ENCODE measurements at regions not wholly inside any gene's neighbourhood (a gene's known extent, or its start where the extent isn't known, plus 50 kb on each side); places are given as distances from the start of the nearest gene placed in this dataset.
"Not testable (repeated sequence)": the region's sequence is repeated elsewhere in the genome, so short reads cannot be mapped to it uniquely, and the experiment has no call there.

GRCh38 chr17:21482189-21482865, 106.2 kb downstream of the KCNJ12 start:
- intact Hi-C loops (cut with DNase I), result no loop called here
- 31 to 48% (median 32%) methylated on average over 9 of the region's 9 CpGs for WGBS, 3 donors
- H3K36me3 ChIP-seq (ENCODE audit: insufficient read depth in 1 of 2, low read depth in 1 of 2), result no peaks in the 10 kb centered on the region
- peaks cover 0 to under 1% (median 0%) of the 10 kb centered on the region in 3 donors for H3K27me3 ChIP-seq (ENCODE audit: insufficient read depth in 3 of 3, low read length in 2 of 3)
- ATAC-seq, result no peak
- DNase-seq, result no peak
- H3K4me1 ChIP-seq, result no peaks in the 10 kb centered on the region
- H3K27ac ChIP-seq, result no peak overlapping the region
- no peak overlapping the region for H3K4me3 ChIP-seq
- peaks cover 4% of the 10 kb centered on the region for H3K9me3 ChIP-seq
- no peak for TF ChIP-seq CTCF (IDR thresholded peaks at IDR 0.05)

GRCh38 chr17:21488043-21488442, 111.9 kb downstream of the KCNJ12 start:
- intact Hi-C loops (cut with DNase I); H3K36me3 ChIP-seq (ENCODE audit: insufficient read depth in 1 of 2, low read depth in 1 of 2); H3K4me1 ChIP-seq; ATAC-seq; DNase-seq; H3K27me3 ChIP-seq (ENCODE audit: insufficient read depth in 3 of 3, low read length in 2 of 3); H3K4me3 ChIP-seq; H3K9me3 ChIP-seq; H3K27ac ChIP-seq: not testable (repeated sequence)
- 77 to 87% (median 85%) methylated on average over 2 of the region's 2 CpGs for WGBS, 3 donors

- H3K27ac ChIP-seq, result no peak overlapping the region
- 89 to 94% (median 93%) methylated on average over 10 of the region's 10 CpGs for WGBS, 3 donors
- H3K36me3 ChIP-seq (ENCODE audit: insufficient read depth in 1 of 2, low read depth in 1 of 2), result no peaks in the 10 kb centered on the region
- no peaks in the 10 kb centered on the region for H3K27me3 ChIP-seq (ENCODE audit: insufficient read depth in 3 of 3, low read length in 2 of 3)
- no peak overlapping the region for H3K4me3 ChIP-seq
- H3K4me1 ChIP-seq, result no peaks in the 10 kb centered on the region
- no peaks in the 10 kb centered on the region for H3K9me3 ChIP-seq
- no peak for TF ChIP-seq CTCF (IDR thresholded peaks at IDR 0.05)
- ATAC-seq (no peak), DNase-seq (no peak)
- intact Hi-C loops (cut with DNase I), result no loop called here
Measured at GRCh38 chr17:21493993-21494392, 117.8 kb downstream of the KCNJ12 start.

- no peaks in the 10 kb centered on the region for H3K36me3 ChIP-seq (ENCODE audit: insufficient read depth in 1 of 2, low read depth in 1 of 2)
- H3K4me1 ChIP-seq, result no peaks in the 10 kb centered on the region
- DNase-seq (no peak), ATAC-seq (no peak)
- TF ChIP-seq CTCF (IDR thresholded peaks at IDR 0.05), result no peak
- no peaks in the 10 kb centered on the region for H3K9me3 ChIP-seq
- intact Hi-C loops (cut with DNase I), result no loop called here
- no peaks in the 10 kb centered on the region for H3K27me3 ChIP-seq (ENCODE audit: insufficient read depth in 3 of 3, low read length in 2 of 3)
- H3K27ac ChIP-seq, result no peak overlapping the region
- 69 to 74% (median 73%) methylated on average over 8 of the region's 8 CpGs for WGBS, 3 donors
- no peak overlapping the region for H3K4me3 ChIP-seq
Measured at GRCh38 chr17:21495281-21495680, 119.1 kb downstream of the KCNJ12 start.

- 57 to 60% (median 58%) methylated on average over 5 of the region's 5 CpGs for WGBS, 3 donors
- no peak for TF ChIP-seq CTCF (IDR thresholded peaks at IDR 0.05)
- intact Hi-C loops (cut with DNase I), result loop anchor here in 1 of 2 donors (5.0 kb wide), 1 partner anchor 38 kb away; no protein-coding TSS in a partner anchor
- Histone ChIP-seq H3K27me3 (ENCODE audit: insufficient read depth in 3 of 3, low read length in 2 of 3) (no peaks in the 10 kb centered on the region), H3K27ac (no peak overlapping the region), H3K36me3 (ENCODE audit: insufficient read depth in 1 of 2, low read depth in 1 of 2) (no peaks in the 10 kb centered on the region), H3K9me3 (no peaks in the 10 kb centered on the region), H3K4me3 (no peak overlapping the region), H3K4me1 (no peaks in the 10 kb centered on the region)
- DNase-seq, result no peak
- ATAC-seq, result no peak
Measured at GRCh38 chr17:21500064-21500463, 123.9 kb downstream of the KCNJ12 start.

- not testable (repeated sequence) for H3K9me3 ChIP-seq; H3K4me1 ChIP-seq; H3K27me3 ChIP-seq (ENCODE audit: insufficient read depth in 3 of 3, low read length in 2 of 3); H3K27ac ChIP-seq; ATAC-seq; H3K36me3 ChIP-seq (ENCODE audit: insufficient read depth in 1 of 2, low read depth in 1 of 2); H3K4me3 ChIP-seq; DNase-seq
- intact Hi-C loops (cut with DNase I), result loop anchor here in 1 of 2 donors (5.0 kb wide), 1 partner anchor 40 kb away; no protein-coding TSS in a partner anchor
- 65 to 71% (median 67%) methylated on average over 15 of the region's 15 CpGs for WGBS, 3 donors
Measured at GRCh38 chr17:21501927-21502700, 126.0 kb downstream of the KCNJ12 start.
